Neural progenitor cell (in vitro differentiated cells): ENCODE measurements at regions not wholly inside any gene's neighbourhood (a gene's known extent, or its start where the extent isn't known, plus 50 kb on each side); places are given as distances from the start of the nearest gene placed in this dataset.
"Not testable (repeated sequence)": the region's sequence is repeated elsewhere in the genome, so short reads cannot be mapped to it uniquely, and the experiment has no call there.

Experiments used
- DNase-seq: peaks from one replicate; pipeline ENCODE4 v3.0.0-alpha.2; 2016; ENCODE audit warnings: low spot score
- H2AFZ ChIP-seq: fragments of 200-600 bp; sonication (generic); replicated peaks from 2 replicates; pipeline ENCODE4 v1.6.1; 2016; ENCODE audit warnings: antibody characterized with exemption
- H3F3A ChIP-seq: fragments of 200-600 bp; sonication (generic); 2 replicates; pipeline ENCODE4 v1.6.1; 2016; ENCODE audit warnings: antibody characterized with exemption, low read depth
- H3K27ac ChIP-seq: fragments of 200-600 bp; sonication (generic); 2 replicates; pipeline ENCODE4 v1.5.1; 2016; ENCODE audit warnings: mild to moderate bottlenecking
- H3K27me3 ChIP-seq: fragments of 200-600 bp; sonication (generic); 2 replicates; pipeline ENCODE4 v1.6.1; 2016; ENCODE audit warnings: mild to moderate bottlenecking, moderate library complexity
- H3K36me3 ChIP-seq: fragments of 200-600 bp; sonication (generic); 2 replicates; pipeline ENCODE4 v1.5.1; 2016
- H3K4me1 ChIP-seq: fragments of 200-600 bp; sonication (generic); 2 replicates; pipeline ENCODE4 v1.6.1; 2016; ENCODE audit warnings: mixed run types
- H3K4me2 ChIP-seq: fragments of 200-600 bp; sonication (generic); 2 replicates; pipeline ENCODE4 v1.6.1; 2016
- H3K4me3 ChIP-seq: fragments of 200-600 bp; sonication (generic); 2 replicates; pipeline ENCODE4 v1.5.1; 2016
- H3K79me2 ChIP-seq: fragments of 200-600 bp; sonication (generic); 2 replicates; pipeline ENCODE4 v1.6.1; 2016; ENCODE audit warnings: low read depth
- H3K9ac ChIP-seq: fragments of 200-600 bp; sonication (generic); 2 replicates; pipeline ENCODE4 v1.6.1; 2016
- H3K9me3 ChIP-seq: fragments of 200-600 bp; sonication (generic); 2 replicates; pipeline ENCODE4 v1.5.1; 2016; ENCODE audit warnings: low read depth
- H4K20me1 ChIP-seq: fragments of 200-600 bp; sonication (generic); 2 replicates; pipeline ENCODE4 v1.6.1; 2016; ENCODE audit warnings: low read depth
- H3K27ac Mint-ChIP-seq: 3 replicates; pipeline ENCODE4 v1.8.0; 2021; ENCODE audit warnings: mixed read lengths
- H3K27me3 Mint-ChIP-seq: 2 replicates; pipeline ENCODE4 v1.8.0; 2022; ENCODE audit warnings: low read depth, mild to moderate bottlenecking, inconsistent platforms, moderate library complexity, mixed read lengths; ENCODE audit not compliant: insufficient read depth
- H3K36me3 Mint-ChIP-seq: 3 replicates; pipeline ENCODE4 v1.8.0; 2021; ENCODE audit warnings: mixed read lengths
- H3K4me1 Mint-ChIP-seq: 3 replicates; pipeline ENCODE4 v1.8.0; 2021; ENCODE audit warnings: mixed read lengths
- H3K4me3 Mint-ChIP-seq: 3 replicates; pipeline ENCODE4 v1.8.0; 2021; ENCODE audit warnings: mild to moderate bottlenecking, moderate library complexity, mixed read lengths
- H3K9me3 Mint-ChIP-seq: 3 replicates; pipeline ENCODE4 v1.8.0; 2020; ENCODE audit warnings: mixed read lengths
- EZH2 ChIP-seq: fragments of 200-600 bp; sonication (generic); IDR thresholded peaks from 2 replicates; pipeline ENCODE4 v1.6.1; 2017; ENCODE audit warnings: antibody characterized with exemption, mild to moderate bottlenecking, moderate library complexity
- EZH2phosphoT487 ChIP-seq: fragments of 200-600 bp; sonication (generic); IDR thresholded peaks from 2 replicates; pipeline ENCODE4 v1.6.1; 2017; ENCODE audit warnings: antibody characterized with exemption
- TF ChIP-seq, protein P1 (sequence below): fragments of 200-600 bp; sonication (generic); IDR thresholded peaks from 2 replicates; pipeline ENCODE4 v1.5.1; 2017; ENCODE audit warnings: antibody characterized with exemption, mild to moderate bottlenecking

DNA sequence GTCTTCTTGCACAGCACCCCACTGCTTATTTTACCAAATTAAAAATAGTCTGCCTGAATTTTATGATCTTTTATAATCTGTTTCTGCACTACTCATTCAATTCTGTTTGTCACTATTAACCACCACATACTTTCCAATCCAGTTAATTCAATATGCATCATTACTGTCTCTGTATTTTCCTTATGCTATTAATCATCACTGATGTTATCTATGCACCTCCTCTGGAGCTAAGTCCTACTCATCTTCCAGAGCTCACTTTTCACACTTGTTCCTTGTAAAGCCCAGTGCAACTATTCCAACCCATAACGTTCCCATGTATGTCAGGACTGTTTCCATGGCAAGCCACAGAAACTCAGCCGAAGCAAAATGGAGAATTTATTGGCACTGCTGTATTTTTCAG is 713.6 kb downstream of the PLCL1 start:
- H3K4me3 ChIP-seq: no peak overlapping the region
- no peaks in the 10 kb centered on the region for H3F3A ChIP-seq
- Mint-ChIP-seq H3K27ac (no peak overlapping the region), H3K9me3 (no peaks in the 10 kb centered on the region), H3K4me1 (no peaks in the 10 kb centered on the region), H3K27me3 (no peaks in the 10 kb centered on the region), H3K4me3 (no peak overlapping the region), H3K36me3 (no peaks in the 10 kb centered on the region)
- TF ChIP-seq EZH2 (no peak), EZH2phosphoT487 (no peak)
- TF ChIP-seq, protein P1, sequence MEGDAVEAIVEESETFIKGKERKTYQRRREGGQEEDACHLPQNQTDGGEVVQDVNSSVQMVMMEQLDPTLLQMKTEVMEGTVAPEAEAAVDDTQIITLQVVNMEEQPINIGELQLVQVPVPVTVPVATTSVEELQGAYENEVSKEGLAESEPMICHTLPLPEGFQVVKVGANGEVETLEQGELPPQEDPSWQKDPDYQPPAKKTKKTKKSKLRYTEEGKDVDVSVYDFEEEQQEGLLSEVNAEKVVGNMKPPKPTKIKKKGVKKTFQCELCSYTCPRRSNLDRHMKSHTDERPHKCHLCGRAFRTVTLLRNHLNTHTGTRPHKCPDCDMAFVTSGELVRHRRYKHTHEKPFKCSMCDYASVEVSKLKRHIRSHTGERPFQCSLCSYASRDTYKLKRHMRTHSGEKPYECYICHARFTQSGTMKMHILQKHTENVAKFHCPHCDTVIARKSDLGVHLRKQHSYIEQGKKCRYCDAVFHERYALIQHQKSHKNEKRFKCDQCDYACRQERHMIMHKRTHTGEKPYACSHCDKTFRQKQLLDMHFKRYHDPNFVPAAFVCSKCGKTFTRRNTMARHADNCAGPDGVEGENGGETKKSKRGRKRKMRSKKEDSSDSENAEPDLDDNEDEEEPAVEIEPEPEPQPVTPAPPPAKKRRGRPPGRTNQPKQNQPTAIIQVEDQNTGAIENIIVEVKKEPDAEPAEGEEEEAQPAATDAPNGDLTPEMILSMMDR: no peak
- no peaks in the 10 kb centered on the region for H3K4me1 ChIP-seq
- H3K36me3 ChIP-seq: no peaks in the 10 kb centered on the region
- H3K9ac ChIP-seq: no peak overlapping the region
- H2AFZ ChIP-seq: no peak overlapping the region
- no peaks in the 10 kb centered on the region for H4K20me1 ChIP-seq
- H3K27ac ChIP-seq: no peak overlapping the region
- DNase-seq: no peak
- no peak overlapping the region for H3K4me2 ChIP-seq
- no peaks in the 10 kb centered on the region for H3K9me3 ChIP-seq
- H3K79me2 ChIP-seq: no peaks in the 10 kb centered on the region
- no peaks in the 10 kb centered on the region for H3K27me3 ChIP-seq

DNA sequence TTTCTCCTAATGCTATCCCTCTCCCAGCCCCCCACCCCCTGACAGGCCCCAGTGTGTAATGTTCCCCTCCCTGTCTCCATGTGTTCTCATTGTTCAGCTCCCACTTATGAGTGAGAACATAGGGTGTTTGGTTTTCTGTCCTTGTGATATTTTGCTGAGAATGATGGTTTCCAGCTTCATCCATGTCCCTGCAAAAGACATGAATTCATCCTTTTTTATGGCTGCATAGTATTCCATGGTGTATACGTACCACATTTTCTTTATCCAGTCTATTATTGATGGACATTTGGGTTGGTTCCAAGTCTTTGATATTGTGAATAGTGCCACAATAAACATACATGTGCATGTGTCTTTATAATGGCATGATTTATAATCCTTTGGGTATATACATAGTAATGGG is 704.2 kb downstream of the PLCL1 start:
- H3K9me3 ChIP-seq, H3K36me3 ChIP-seq, H3K4me1 ChIP-seq, H3K4me2 ChIP-seq, H3K27ac ChIP-seq, H2AFZ ChIP-seq, H3K79me2 ChIP-seq, H3K36me3 Mint-ChIP-seq, H4K20me1 ChIP-seq, H3K4me3 Mint-ChIP-seq, H3K4me3 ChIP-seq, H3K9ac ChIP-seq, DNase-seq, H3K9me3 Mint-ChIP-seq, H3K4me1 Mint-ChIP-seq, H3F3A ChIP-seq, H3K27me3 Mint-ChIP-seq, H3K27me3 ChIP-seq, H3K27ac Mint-ChIP-seq: not testable (repeated sequence)

DNA sequence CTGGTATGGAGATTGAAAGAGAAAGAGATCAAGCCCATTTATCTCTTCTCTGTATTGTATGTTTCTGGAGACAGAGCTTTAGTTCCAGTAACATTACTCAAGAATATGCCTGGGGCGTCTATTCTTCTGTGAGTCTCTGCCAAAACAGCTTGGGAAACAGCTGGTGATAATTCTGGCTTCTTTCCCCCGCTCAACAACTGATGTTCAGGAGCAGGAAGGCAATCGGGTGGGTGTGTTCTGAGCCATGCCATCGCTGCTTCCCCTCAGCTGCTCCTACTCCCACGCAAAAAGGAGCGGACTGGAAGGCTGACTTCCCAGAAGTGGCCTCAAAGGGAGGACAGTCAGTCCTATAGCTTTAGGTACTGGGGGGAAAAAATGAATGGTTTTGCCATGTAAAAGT is 695.1 kb downstream of the PLCL1 start:
- Mint-ChIP-seq H3K4me1 (peaks cover 6% of the 10 kb centered on the region), H3K27me3 (no peaks in the 10 kb centered on the region), H3K27ac (no peak overlapping the region), H3K36me3 (no peaks in the 10 kb centered on the region), H3K9me3 (no peaks in the 10 kb centered on the region), H3K4me3 (no peak overlapping the region)
- no peaks in the 10 kb centered on the region for H3K27me3 ChIP-seq
- H3K9ac ChIP-seq: no peak overlapping the region
- H3K27ac ChIP-seq: no peak overlapping the region
- peak overlapping the region; percentile 65 for H2AFZ ChIP-seq
- H3K4me2 ChIP-seq: no peak overlapping the region
- H3K4me3 ChIP-seq: no peak overlapping the region
- H3F3A ChIP-seq: no peaks in the 10 kb centered on the region
- H4K20me1 ChIP-seq: no peaks in the 10 kb centered on the region
- no peaks in the 10 kb centered on the region for H3K4me1 ChIP-seq
- H3K79me2 ChIP-seq: no peaks in the 10 kb centered on the region
- no peaks in the 10 kb centered on the region for H3K36me3 ChIP-seq
- no peaks in the 10 kb centered on the region for H3K9me3 ChIP-seq
- no peak for TF ChIP-seq EZH2phosphoT487
- TF ChIP-seq EZH2: no peak
- TF ChIP-seq, protein P1: no peak
- peak; percentile 11 for DNase-seq

DNA sequence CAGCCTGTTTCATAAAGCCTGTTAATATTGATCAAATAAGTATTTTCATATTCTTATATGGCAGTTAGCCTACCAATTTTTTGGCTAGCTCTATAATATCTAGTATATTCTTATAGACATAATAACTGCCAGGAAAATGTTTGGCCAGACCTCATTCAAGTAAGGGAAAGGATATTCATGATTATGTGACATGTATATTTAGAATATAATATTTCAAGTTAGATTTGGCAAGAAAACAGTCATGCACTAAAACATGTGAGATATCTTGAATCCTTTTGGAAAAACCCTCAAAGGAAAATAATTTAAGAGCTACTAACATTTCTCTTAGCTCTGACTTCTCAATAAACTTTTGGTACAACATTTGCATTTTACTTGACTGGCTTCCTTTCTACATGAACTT is 694.1 kb downstream of the PLCL1 start:
- H3F3A ChIP-seq: no peaks in the 10 kb centered on the region
- TF ChIP-seq EZH2phosphoT487: no peak
- TF ChIP-seq, protein P1: no peak
- no peak for TF ChIP-seq EZH2

More for the DNA sequence above, 694.1 kb downstream of the PLCL1 start:
- no peaks in the 10 kb centered on the region for H3K4me1 ChIP-seq
- H3K9ac ChIP-seq: no peak overlapping the region
- no peak overlapping the region for H2AFZ ChIP-seq
- Mint-ChIP-seq H3K27ac (no peak overlapping the region), H3K4me1 (peaks cover 6% of the 10 kb centered on the region), H3K36me3 (no peaks in the 10 kb centered on the region), H3K27me3 (no peaks in the 10 kb centered on the region), H3K4me3 (no peak overlapping the region), H3K9me3 (no peaks in the 10 kb centered on the region)
- no peaks in the 10 kb centered on the region for H3K36me3 ChIP-seq
- no peak overlapping the region for H3K4me2 ChIP-seq
- H3K79me2 ChIP-seq: no peaks in the 10 kb centered on the region
- no peaks in the 10 kb centered on the region for H4K20me1 ChIP-seq
- no peaks in the 10 kb centered on the region for H3K27me3 ChIP-seq
- no peak overlapping the region for H3K4me3 ChIP-seq
- H3K9me3 ChIP-seq: no peaks in the 10 kb centered on the region
- no peak overlapping the region for H3K27ac ChIP-seq
- DNase-seq: no peak
